Raji (cell line): ENCODE measurements at regions not wholly inside any gene's neighbourhood (a gene's known extent, or its start where the extent isn't known, plus 50 kb on each side); places are given as distances from the start of the nearest gene placed in this dataset.

Source experiments
- POLR2A ChIP-seq: IDR thresholded peaks from 2 replicates; pipeline ENCODE4 v1.6.1; 2011; ENCODE audit warnings: low read depth, low read length, control low read depth; ENCODE audit not compliant: insufficient read depth

GRCh38 chr15:31151301-31152233 lies 50.0 kb upstream of the TRPM1 start:
- no peak for TF ChIP-seq POLR2A

DNA sequence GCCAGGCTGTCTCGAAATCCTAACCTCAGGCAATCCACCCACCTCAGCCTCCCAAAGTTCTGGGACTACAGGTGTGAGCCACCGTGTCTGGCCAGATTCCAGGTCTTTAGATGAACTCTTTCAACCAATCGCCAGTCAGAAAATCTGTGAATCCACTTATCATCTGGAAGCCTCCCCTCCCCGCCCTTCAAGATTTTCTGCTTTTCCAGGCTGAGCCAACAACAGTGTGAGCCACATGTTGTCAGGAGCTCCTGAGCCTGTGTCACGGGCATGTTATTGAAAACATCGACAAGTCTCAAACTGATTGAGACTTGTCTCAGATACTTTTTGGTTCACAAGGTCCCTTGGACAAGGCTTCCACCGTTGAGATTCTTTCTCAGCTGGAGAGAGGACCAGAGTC lies 52.0 kb upstream of the TRPM1 start:
- TF ChIP-seq POLR2A, result no peak

- TF ChIP-seq POLR2A, result no peak
These were observed 53.6 kb upstream of the TRPM1 start for GRCh38 chr15:31155151-31155550.

DNA sequence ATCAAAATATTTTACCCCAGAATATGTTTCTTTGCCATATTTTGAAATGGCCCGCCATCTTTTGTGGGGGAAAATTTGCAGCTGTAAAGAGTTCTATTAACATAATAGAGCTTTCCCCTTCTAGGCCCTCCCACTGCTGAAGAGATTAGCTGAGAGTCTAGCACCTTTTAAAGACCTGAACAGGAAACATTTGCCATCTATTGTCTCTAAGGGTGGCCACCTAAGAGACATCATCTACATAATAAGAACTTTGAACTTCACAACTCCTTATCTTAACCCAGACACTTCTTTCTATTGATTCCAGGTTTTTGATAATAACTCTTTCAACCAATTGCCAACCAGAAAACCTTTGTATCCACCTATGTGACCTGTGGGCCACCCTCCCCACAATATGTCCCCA lies 54.7 kb upstream of the TRPM1 start:
- TF ChIP-seq POLR2A, result no peak

GRCh38 chr15:31156808-31157207 lies 55.3 kb upstream of the TRPM1 start:
- no peak for TF ChIP-seq POLR2A

- TF ChIP-seq POLR2A, result no peak
These were observed 56.1 kb upstream of the TRPM1 start for GRCh38 chr15:31157644-31158069.

- TF ChIP-seq POLR2A, result no peak
These were observed 57.5 kb upstream of the TRPM1 start for GRCh38 chr15:31158858-31159569.

DNA sequence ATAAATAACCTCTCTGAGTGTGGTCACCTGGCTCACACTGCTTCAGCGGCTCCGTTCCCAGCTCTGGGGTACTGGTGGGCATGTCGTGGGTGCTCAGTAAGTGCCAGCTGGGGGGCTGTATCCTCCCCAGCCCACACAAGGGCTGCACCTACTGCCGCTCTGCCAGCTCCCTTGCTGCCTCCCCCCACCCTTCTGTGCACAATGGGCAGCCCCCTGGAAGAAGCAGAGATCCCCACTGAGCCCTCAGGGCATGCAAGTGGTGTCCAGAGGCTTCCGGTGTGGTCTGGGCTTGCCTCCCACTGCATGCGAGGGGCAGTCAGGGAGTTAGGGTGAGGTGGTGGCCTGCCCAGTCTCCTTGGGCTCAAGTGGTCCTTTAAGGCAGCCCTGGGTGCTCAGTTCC lies 58.3 kb upstream of the TRPM1 start:
- TF ChIP-seq POLR2A, result no peak

DNA sequence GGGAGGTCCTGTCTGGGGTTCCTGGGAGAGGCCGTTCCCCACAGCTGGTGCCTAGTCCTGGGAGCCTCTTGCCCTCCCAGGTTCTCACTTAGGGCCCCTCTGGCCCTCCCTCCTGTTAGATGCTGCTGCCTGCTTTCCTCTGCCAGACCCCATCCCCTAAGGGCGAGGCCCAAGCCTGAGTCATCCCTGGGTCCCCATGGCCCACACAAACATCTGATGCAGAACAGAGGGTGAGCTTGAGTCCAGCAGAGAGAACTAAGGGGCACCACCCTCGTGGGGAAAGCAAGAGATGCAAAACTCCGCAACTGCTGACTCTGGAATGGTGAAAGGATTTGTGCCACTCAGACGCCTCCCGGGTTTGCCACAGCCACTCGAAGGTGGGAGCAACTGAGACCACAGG lies 58.8 kb upstream of the TRPM1 start:
- no peak for TF ChIP-seq POLR2A

- no peak for TF ChIP-seq POLR2A
These were observed 59.4 kb upstream of the TRPM1 start for GRCh38 chr15:31160740-31161495.

- TF ChIP-seq POLR2A, result no peak
These were observed 60.4 kb upstream of the TRPM1 start for GRCh38 chr15:31161951-31162350.

GRCh38 chr15:31162721-31163510 lies 61.4 kb upstream of the TRPM1 start:
- TF ChIP-seq POLR2A, result no peak

DNA sequence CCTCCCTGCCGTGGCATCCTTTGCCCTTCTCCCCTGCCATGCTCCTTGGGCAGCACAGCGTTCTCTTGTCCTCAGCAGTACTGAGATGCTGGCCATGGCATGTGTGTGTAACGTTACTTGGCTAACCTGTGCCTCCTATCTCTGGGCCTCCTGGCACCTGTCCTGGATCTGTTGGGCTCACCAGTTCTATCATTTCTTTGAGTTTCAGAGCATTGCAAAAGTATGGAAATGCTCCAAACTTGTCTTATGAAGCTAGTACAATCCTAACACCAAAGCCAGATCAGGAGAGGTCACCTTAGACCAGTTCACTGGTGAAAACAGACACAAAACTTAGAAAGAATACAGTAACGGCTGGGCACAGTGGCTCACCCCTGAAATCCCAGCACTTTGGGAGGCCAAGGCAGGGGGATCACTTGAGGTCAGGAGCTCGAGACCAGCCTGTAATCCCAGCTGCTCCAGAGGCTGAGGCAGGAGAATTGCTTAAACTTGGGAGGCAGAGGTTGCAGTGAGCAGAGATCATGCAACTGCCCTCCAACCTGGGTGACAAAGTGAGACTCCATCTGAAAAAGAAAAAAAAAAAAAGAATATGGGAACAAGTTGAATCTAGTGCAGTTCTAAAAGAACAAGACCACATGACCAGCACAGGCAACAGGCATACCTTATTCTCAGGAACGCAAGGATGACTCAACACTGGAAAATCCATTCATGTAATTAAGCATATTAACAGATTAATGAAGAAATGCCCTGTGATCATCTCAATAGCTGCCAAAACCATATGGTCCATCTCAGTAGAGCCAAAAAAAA lies 62.4 kb upstream of the TRPM1 start:
- no peak for TF ChIP-seq POLR2A

DNA sequence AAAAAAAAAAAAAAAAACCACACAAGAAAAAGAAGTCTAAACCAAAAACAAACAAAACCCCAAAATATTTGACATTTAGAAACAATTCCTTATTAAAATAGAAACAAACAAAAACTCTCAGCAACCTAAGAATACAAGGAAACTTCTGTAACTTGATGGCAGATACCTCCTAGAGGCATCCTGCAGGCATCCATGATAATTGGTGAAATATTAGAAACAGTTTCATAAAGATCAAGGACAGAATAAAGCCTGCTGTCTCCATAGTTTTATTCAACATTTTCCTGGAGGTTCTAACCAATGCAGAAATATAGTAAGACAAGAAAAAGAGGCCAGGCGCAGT lies 63.0 kb upstream of the TRPM1 start:
- TF ChIP-seq POLR2A, result no peak
